ENCODE measurements at regions not wholly inside any gene's neighbourhood (a gene's known extent, or its start where the extent isn't known, plus 50 kb on each side); places are given as distances from the start of the nearest gene placed in this dataset.
"Not testable (repeated sequence)": the region's sequence is repeated elsewhere in the genome, so short reads cannot be mapped to it uniquely, and the experiment has no call there.

GRCh38 chr2:191476901-191477300 lies 201.0 kb upstream of the NABP1 start:
- no peak for DNase-seq

- DNase-seq: no peak
Observed at GRCh38 chr2:191478799-191479679, 198.9 kb upstream of the NABP1 start.

GRCh38 chr2:191479680-191480023 lies 198.3 kb upstream of the NABP1 start:
- DNase-seq: no peak

- DNase-seq: no peak
Observed at GRCh38 chr2:191481305-191482070, 196.4 kb upstream of the NABP1 start.

GRCh38 chr2:191483117-191483516 lies 194.8 kb upstream of the NABP1 start:
- DNase-seq: no peak

GRCh38 chr2:191486584-191487320 lies 191.2 kb upstream of the NABP1 start:
- no peak for DNase-seq

- no peak for DNase-seq
Observed at GRCh38 chr2:191488135-191488534, 189.8 kb upstream of the NABP1 start.

DNA sequence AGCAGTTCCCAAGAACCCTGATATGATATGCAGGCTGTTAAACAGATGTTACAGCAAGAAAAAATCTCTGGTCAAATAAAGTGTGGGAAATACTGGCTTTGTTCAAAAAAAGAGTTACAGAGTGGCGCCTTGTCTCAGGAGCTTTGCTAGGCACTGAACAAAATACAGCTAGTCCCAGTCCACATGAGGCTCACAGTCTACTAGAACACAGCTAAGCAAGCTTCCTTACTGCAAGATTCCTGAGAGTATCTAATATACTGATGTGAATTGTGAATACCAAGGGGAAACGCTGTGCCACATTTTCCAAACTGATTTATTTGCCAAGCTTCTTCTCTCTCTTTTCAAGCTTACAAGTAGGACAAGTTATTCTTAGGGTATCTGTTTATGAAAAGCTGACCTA lies 188.8 kb upstream of the NABP1 start:
- no peak for DNase-seq

DNA sequence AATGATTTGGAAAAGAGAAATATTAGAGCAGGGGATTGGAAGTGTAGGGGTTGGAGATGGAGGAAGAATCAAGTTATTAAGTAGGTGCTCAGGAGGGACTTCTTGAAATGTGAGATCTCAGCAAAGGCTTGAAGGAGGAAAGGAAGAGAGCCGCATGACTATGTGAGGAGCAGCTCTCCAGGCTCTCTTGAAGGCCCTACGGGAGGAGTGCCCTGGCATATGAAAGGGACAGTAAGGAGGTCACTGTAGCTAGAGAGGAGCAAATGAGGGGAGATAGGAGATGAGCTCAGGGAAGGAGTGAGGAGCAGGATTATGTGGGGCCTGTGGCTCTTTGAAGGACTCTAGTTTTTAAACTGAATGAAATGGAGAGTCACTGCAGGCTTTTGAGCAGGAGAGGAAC lies 181.1 kb upstream of the NABP1 start:
- no peak for DNase-seq

DNA sequence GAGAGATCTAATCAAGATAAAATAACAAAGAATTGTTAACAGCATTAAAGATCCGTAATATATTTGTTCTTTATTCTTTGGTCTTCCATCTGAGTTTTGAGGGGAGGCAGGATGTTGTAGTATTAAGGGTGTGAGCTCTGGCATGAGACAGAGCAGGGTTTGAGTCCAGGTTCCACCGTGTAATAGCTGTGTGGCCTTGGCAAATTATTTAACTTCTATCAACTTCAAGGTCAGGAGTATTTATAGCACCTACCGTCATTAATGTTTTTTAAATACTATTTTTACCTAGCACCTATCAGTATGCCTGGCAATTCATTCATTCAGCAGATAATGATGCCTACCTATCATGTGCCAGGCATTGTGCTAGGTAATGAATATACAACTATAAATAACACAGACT lies 180.1 kb upstream of the NABP1 start:
- DNase-seq: no peak

- DNase-seq: no peak
Observed at GRCh38 chr2:191499050-191499449, 178.9 kb upstream of the NABP1 start.

- DNase-seq: no peak
Observed at GRCh38 chr2:191499874-191500565, 177.9 kb upstream of the NABP1 start.

DNA sequence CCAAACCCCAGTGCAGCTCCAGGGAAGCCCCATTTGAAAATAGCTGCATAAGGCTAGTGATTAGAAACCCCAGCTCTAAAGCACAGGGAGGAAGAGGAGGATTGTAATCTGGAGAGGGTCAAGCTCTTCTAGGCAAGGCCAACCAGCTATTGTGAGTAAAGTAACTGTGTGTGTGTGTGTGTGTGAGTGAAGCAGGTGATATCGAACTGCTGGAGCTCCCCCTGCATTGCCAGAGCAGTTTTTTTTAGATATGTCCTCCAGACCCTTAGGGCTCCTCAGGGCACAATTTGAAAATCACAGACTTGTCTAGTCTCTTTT lies 177.4 kb upstream of the NABP1 start:
- no peak for DNase-seq

DNA sequence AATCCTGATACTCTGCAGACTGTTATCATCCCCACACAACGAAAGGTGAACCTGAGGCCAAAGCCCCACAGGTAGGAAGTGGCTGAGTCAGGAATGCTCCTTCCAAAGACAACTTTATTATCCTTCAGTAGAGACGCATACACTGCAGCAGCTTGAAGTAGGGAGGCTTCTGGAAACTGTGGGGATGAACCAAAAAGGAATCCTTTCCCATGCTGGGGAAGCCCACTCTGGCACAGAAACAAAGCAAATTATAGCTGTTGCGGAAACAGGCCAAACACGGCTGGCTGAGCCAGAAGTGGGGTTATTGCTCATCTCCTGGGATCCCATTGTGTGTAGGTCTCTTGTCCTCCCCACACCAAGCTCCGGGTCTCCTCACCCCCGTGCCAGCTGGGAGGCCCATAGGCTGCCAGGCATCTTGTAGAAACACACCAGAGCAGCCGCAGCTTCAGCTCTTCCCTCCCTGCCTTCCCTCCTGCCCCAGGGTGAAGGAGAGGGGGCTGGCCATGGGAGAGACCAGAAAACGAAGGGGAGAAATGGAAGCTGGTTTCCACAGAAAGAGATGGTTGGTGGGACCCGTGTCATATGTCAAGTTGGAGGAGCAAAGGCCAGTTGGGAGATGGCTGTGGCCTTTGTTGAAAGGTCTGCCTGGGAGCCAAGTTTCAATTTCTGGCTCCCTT lies 176.9 kb upstream of the NABP1 start:
- DNase-seq: no peak

DNA sequence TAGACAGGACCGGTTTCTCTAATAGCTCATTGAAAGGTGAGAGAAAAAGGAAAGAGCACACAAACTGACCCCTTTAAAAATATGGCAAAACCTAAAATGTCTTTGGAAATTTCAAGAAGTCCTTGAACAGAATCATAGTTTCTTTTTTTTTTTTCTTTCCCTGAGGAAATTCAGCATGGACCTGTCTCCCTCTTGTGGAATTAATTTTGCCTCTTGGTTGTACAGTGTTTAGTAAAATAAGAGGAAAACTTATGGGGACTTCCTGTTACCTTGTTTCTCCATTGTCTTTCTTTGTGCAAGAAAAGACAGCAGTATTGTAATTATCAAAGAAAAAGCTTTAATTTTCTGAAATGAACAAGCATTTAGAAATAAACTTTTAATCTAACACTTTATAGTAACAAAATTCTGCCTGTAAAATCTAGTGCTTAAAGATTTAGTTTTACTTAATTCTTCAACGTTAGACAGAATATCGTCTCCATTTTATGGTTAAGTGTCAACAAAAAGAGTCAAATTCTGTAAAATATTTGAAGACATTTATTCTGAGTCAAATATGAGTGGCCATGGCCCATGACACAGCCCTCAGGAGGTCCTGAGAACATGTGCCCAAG lies 176.3 kb upstream of the NABP1 start:
- DNase-seq: no peak

GRCh38 chr2:191506515-191506914 lies 171.4 kb upstream of the NABP1 start:
- DNase-seq: no peak

DNA sequence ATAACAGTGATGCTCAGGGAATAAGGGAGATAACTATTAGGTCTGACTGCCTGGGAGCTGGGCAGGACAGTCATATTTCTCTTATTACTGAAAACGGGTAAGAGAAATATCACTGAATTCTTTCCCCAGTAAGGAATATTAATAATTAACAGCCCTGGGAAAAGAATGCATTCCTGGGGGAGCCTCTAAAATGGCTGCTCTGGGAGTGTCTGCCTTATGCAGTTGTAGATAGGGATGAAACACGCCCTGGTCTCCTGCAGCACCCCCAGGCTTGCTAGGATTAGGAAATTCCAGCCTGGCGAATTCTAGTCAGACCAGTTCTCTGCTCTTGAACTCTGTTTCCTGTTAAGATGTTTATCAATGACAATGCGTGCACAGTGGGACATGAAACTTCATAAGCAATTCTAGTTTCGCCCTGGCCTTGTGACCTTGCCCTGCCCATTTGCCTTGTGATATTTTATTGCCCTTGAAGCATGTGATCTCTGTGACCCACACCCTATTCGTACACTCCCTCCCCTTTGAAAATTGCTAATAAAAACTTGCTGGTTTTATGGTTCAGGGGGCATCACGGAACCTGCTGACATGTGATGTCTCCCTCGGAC lies 170.6 kb upstream of the NABP1 start:
- not testable (repeated sequence) for DNase-seq

- DNase-seq: no peak
Observed at GRCh38 chr2:191508738-191509137, 169.2 kb upstream of the NABP1 start.

DNA sequence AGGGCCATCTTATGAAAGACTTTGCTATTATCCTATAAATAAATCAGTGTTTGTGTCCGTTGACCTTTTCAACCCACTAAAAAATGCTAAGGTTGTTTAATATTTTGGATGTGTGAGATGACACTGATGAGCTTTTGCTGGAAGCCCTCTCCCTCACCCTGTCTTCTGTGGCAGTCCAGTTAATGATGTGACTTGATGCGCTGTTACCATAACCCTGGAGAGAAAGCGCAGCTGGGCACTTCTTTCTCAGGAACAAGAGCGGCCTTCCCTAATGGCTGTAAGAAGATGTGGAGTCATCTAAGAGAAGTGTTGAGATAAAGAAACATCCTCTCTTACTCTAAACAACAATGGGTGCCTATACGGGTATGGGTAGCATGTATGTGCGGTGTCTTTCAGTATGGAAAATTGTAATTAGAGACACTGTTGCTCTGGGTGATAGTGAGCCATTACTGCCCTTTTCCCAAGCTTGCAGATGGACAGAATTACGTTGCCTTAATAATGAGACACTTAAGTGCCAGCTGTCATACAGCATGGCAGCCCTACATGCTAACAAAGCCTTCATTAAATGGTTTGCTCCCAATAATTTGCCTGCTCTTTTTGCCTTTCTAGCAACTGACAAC lies 165.6 kb upstream of the NABP1 start:
- no peak for DNase-seq

DNA sequence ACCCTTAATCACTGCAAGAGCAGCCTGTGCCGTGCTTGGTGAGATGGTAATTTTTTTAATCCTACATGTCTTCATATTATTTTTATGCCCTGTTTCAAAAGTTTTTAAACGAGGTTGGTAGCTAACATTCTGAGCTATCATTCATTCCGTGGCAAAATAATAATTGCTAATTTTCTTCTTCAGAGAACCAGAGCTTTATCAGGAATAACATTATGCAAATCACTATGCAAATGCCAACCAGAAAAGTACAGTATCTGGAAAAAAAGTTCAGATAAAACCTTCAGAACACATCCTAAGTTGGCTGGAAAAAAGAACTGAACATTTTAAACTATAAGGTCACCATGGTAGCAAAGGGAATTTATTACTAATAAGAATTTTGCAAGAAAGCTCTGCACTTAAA lies 165.1 kb upstream of the NABP1 start:
- no peak for DNase-seq

GRCh38 chr2:191514613-191515012 lies 163.3 kb upstream of the NABP1 start:
- DNase-seq: no peak

Measured in CD4-positive, alpha-beta T cell treated with Interleukin-17A for 4 hours (primary cell).